ENCODE measurements at regions not wholly inside any gene's neighbourhood (a gene's known extent, or its start where the extent isn't known, plus 50 kb on each side); places are given as distances from the start of the nearest gene placed in this dataset.

GRCh38 chr3:72169120-72169519 lies 384.2 kb upstream of the PROK2 start:
- no peak overlapping the region for H3K27ac Mint-ChIP-seq
- TF ChIP-seq CTCF (conservative IDR thresholded peaks at IDR 0.05), result no peak
- no peaks in the 10 kb centered on the region for H4K20me1 ChIP-seq (ENCODE audit: control insufficient read depth, insufficient read depth, insufficient read length)
- no peak overlapping the region for H3K18ac ChIP-seq (ENCODE audit: insufficient read length, low read depth, low read length)
- no peak overlapping the region for H3K56ac ChIP-seq (ENCODE audit: insufficient read length, low read depth, low read length)
- no peaks in the 10 kb centered on the region for H3K23me2 ChIP-seq (ENCODE audit: insufficient read length, low read depth, low read length, poor library complexity, severe bottlenecking)
- H4K91ac ChIP-seq (ENCODE audit: insufficient read length, low read depth, low read length), result no peak overlapping the region
- H3K4ac ChIP-seq (ENCODE audit: low read depth, low read length), result no peak overlapping the region
- H3K14ac ChIP-seq (ENCODE audit: insufficient read depth, low read length), result no peak overlapping the region
- no peak overlapping the region for H2BK15ac ChIP-seq (ENCODE audit: low read depth, low read length)
- no peak overlapping the region for H2AK5ac ChIP-seq (ENCODE audit: insufficient read length, low read length)
- no peaks in the 10 kb centered on the region for H3K4me1 ChIP-seq (ENCODE audit: insufficient read depth, low read length)
- H3K9me3 Mint-ChIP-seq, result no peaks in the 10 kb centered on the region
- H3T11ph ChIP-seq (ENCODE audit: low read length), result no peak overlapping the region
- no peaks in the 10 kb centered on the region; the same call in none of the 2 replicates for H3K27me3 Mint-ChIP-seq (ENCODE audit: low read depth)
- H3K27me3 ChIP-seq (ENCODE audit: insufficient read depth, low read length), result no peaks in the 10 kb centered on the region
- H3K36me3 Mint-ChIP-seq (ENCODE audit: insufficient read depth in 1 of 3, low read depth in 3 of 3), result no peaks in the 10 kb centered on the region
- no peaks in the 10 kb centered on the region for H3K9me3 ChIP-seq (ENCODE audit: control insufficient read depth, low read depth, low read length)
- no peaks in the 10 kb centered on the region for H3K79me2 ChIP-seq (ENCODE audit: insufficient read depth, low read length)
- H4K8ac ChIP-seq (replicated peaks; ENCODE audit: insufficient read length, low read depth, low read length), result no peak overlapping the region
- H2BK120ac ChIP-seq (ENCODE audit: low read depth, low read length, poor library complexity, severe bottlenecking), result no peak overlapping the region
- H3K4me2 ChIP-seq (ENCODE audit: insufficient read depth, insufficient read length, low read length), result no peak overlapping the region
- no peak overlapping the region for H3K9ac ChIP-seq (ENCODE audit: extremely low read depth, insufficient read length, low read length)
- peaks cover 7 to 8% of the 10 kb centered on the region in 2 experiments for H3K4me1 Mint-ChIP-seq
- no peak overlapping the region for H2BK12ac ChIP-seq (ENCODE audit: insufficient read length, low read depth, low read length)
- no peak overlapping the region for H3K23ac ChIP-seq (ENCODE audit: insufficient read length, low read depth, low read length)
- H2AFZ ChIP-seq (ENCODE audit: low read length), result no peak overlapping the region
- no peak overlapping the region for H3K27ac ChIP-seq (ENCODE audit: insufficient read length, low read depth, low read length)
- no peak overlapping the region for H4K5ac ChIP-seq (ENCODE audit: insufficient read length, low read depth, low read length)
- no peak overlapping the region for H2BK20ac ChIP-seq (ENCODE audit: low read depth, low read length, poor library complexity, severe bottlenecking)
- H3K79me1 ChIP-seq (ENCODE audit: insufficient read depth, low read depth, low read length, poor library complexity, severe bottlenecking), result no peaks in the 10 kb centered on the region
- no peak for DNase-seq
- H3K4me3 Mint-ChIP-seq, result no peak overlapping the region
- H2BK5ac ChIP-seq (ENCODE audit: insufficient read length, low read length), result no peak overlapping the region

Measured in H9 (cell line).